ENCODE measurements at regions not wholly inside any gene's neighbourhood (a gene's known extent, or its start where the extent isn't known, plus 50 kb on each side); places are given as distances from the start of the nearest gene placed in this dataset.

GRCh38 chr6:139584599-139584998, 210.2 kb upstream of the CITED2 start:
- TF ChIP-seq CTCF (IDR thresholded peaks at IDR 0.05) (no peak), POLR2A (IDR thresholded peaks at IDR 0.05) (no peak)
